T-helper 2 cell treated with Interferon-gamma antibody and Interleukin-4, amounts not matched to agents 5 μg/mL and 100 μg/mL, for 36 hours (primary cell): ENCODE measurements at regions not wholly inside any gene's neighbourhood (a gene's known extent, or its start where the extent isn't known, plus 50 kb on each side); places are given as distances from the start of the nearest gene placed in this dataset.

ENCODE experiments used
- DNase-seq: peaks from one replicate; pipeline ENCODE4 v3.0.0; 2021; ENCODE audit warnings: low spot score
- H3K27ac Mint-ChIP-seq: one replicate; pipeline ENCODE4 v1.8.0; 2021; ENCODE audit warnings: mild to moderate bottlenecking, mixed read lengths
- H3K27me3 Mint-ChIP-seq: one replicate; pipeline ENCODE4 v1.8.0; 2021; ENCODE audit warnings: low read depth, mixed read lengths
- H3K36me3 Mint-ChIP-seq: one replicate; pipeline ENCODE4 v1.8.0; 2021; ENCODE audit warnings: low read depth, mixed read lengths
- H3K4me1 Mint-ChIP-seq: one replicate; pipeline ENCODE4 v1.8.0; 2021; ENCODE audit warnings: low read depth, mixed read lengths
- H3K4me3 Mint-ChIP-seq: one replicate; pipeline ENCODE4 v1.8.0; 2022; ENCODE audit warnings: mild to moderate bottlenecking, moderate library complexity, mixed read lengths
- H3K9me3 Mint-ChIP-seq: one replicate; pipeline ENCODE4 v1.8.0; 2021; ENCODE audit warnings: mixed read lengths

- no peaks in the 10 kb centered on the region for H3K36me3 Mint-ChIP-seq
- no peaks in the 10 kb centered on the region for H3K4me1 Mint-ChIP-seq
- no peak overlapping the region for H3K27ac Mint-ChIP-seq
- H3K9me3 Mint-ChIP-seq: peaks cover 35% of the 10 kb centered on the region
- no peak for DNase-seq
- H3K27me3 Mint-ChIP-seq: no peaks in the 10 kb centered on the region
- no peak overlapping the region for H3K4me3 Mint-ChIP-seq
Measured at GRCh38 chr3:79910337-79910736, 142.5 kb upstream of the ROBO1 start.

DNA sequence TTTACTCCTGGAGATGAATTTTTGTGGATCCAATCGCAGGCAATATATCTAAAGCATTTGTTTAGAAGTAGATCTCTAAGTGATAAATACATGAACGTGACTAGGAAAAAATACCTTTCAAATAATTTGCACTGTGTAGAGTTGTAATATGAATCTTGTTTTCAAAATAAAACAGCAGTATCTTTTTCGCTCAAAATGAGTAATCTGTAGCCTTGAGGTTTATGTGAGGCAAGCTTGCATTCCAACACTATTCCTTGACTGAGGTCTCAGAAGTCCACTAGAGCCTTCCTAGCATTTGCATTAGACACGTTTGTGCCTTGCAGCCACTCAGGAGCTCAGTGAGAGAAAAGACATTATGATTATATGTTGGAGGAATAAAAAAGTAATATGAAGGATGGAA, 138.3 kb upstream of the ROBO1 start:
- Mint-ChIP-seq H3K27me3 (no peaks in the 10 kb centered on the region), H3K27ac (no peak overlapping the region), H3K36me3 (no peaks in the 10 kb centered on the region), H3K4me1 (no peaks in the 10 kb centered on the region), H3K4me3 (no peak overlapping the region), H3K9me3 (peaks cover 35% of the 10 kb centered on the region)
- no peak for DNase-seq

DNA sequence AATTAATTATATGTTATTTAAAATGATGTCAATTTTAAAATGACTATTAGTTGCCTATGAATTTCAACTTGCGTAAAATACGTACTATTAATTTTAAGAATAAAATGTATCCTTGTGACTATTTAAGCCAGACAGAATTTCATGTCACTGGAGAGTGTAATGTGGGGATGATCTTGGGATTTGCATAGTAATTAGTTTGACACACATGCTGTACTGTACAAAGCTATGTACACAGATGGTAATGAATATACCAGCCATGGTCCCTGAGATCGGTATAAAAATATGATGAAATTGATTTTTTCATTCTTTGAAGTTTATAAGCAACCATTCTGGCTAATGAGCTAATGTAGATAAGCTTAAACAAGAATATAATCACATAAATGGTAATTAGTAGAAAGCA, 134.4 kb upstream of the ROBO1 start:
- H3K4me3 Mint-ChIP-seq: no peak overlapping the region
- H3K27me3 Mint-ChIP-seq: no peaks in the 10 kb centered on the region
- no peaks in the 10 kb centered on the region for H3K36me3 Mint-ChIP-seq
- H3K27ac Mint-ChIP-seq: no peak overlapping the region
- DNase-seq: no peak
- no peaks in the 10 kb centered on the region for H3K4me1 Mint-ChIP-seq
- H3K9me3 Mint-ChIP-seq: peaks cover 31% of the 10 kb centered on the region

DNA sequence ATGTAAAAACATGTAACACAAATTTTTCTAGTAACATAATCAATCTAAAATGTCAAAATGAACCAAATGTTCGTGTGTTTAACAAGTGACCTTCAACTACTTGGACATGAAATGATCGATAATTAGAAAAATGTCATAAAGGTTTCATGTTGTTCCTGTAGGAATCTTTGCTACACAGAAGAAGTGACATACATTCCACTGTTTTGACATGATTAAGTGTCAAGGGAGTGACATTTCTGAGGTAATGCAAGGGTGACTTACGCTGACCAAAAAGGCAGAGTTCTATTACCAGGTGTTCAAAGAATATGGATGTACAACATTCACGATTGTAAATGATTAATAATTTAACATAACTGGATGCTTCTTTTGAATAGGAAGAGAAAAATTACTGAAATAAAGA, 131.1 kb upstream of the ROBO1 start:
- DNase-seq: no peak
- Mint-ChIP-seq H3K27ac (no peak overlapping the region), H3K4me3 (no peak overlapping the region), H3K27me3 (no peaks in the 10 kb centered on the region), H3K9me3 (peaks cover 13% of the 10 kb centered on the region), H3K4me1 (no peaks in the 10 kb centered on the region), H3K36me3 (no peaks in the 10 kb centered on the region)

GRCh38 chr3:79896086-79896485, 128.3 kb upstream of the ROBO1 start:
- no peaks in the 10 kb centered on the region for H3K27me3 Mint-ChIP-seq

DNA sequence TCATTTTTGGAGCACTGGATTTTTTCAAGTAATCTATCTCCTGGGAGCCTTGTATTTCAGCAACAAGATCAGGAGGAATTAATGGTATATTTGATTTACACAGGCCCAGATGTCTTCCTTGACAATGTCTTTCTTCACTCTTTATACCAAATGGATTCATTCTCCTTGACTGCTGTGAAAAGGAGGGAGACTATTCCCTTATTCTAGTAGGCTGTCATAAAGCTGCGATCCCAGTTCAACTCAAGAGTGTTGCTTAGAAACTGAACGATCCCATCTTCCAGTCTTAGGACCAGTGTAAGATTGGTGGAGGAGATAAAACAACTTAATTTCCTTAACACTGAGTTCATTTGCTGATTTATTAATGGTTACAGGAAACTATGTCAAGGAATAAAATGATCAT, 119.4 kb upstream of the ROBO1 start:
- Mint-ChIP-seq H3K4me1 (no peaks in the 10 kb centered on the region), H3K36me3 (no peaks in the 10 kb centered on the region), H3K4me3 (no peak overlapping the region), H3K27ac (no peak overlapping the region), H3K9me3 (peaks cover 21% of the 10 kb centered on the region), H3K27me3 (no peaks in the 10 kb centered on the region)
- DNase-seq: no peak

More at GRCh38 chr3:79896086-79896485, 128.3 kb upstream of the ROBO1 start:
- H3K4me1 Mint-ChIP-seq: no peaks in the 10 kb centered on the region
- H3K4me3 Mint-ChIP-seq: no peak overlapping the region
- peaks cover 8% of the 10 kb centered on the region for H3K9me3 Mint-ChIP-seq
- H3K36me3 Mint-ChIP-seq: no peaks in the 10 kb centered on the region
- H3K27ac Mint-ChIP-seq: no peak overlapping the region
- DNase-seq: no peak

- Mint-ChIP-seq H3K9me3 (peaks cover 23% of the 10 kb centered on the region), H3K27ac (no peak overlapping the region), H3K36me3 (no peaks in the 10 kb centered on the region), H3K27me3 (no peaks in the 10 kb centered on the region), H3K4me1 (no peaks in the 10 kb centered on the region), H3K4me3 (no peak overlapping the region)
- DNase-seq: no peak
Measured at GRCh38 chr3:79886204-79886603, 118.4 kb upstream of the ROBO1 start.

DNA sequence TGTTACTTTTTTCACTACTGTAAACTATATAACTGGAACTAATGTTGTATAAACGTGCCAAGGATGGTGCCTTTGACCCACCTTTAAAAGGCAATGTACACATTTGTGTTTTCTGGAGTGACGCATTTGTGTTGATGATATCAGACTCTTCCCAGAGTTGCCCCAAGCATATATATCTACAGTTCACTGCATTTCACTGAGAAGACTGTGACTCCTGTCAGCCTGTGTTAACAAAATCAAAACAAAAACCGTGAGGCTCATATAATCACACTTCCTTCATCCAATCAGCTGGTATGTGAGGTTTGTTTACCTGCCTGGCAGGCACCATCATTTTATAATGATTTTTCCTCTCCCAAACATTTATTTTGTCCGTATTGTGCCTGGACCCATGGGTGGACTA, 117.6 kb upstream of the ROBO1 start:
- no peak overlapping the region for H3K27ac Mint-ChIP-seq
- H3K9me3 Mint-ChIP-seq: peaks cover 29% of the 10 kb centered on the region
- H3K27me3 Mint-ChIP-seq: no peaks in the 10 kb centered on the region
- DNase-seq: no peak
- H3K4me3 Mint-ChIP-seq: no peak overlapping the region
- H3K36me3 Mint-ChIP-seq: no peaks in the 10 kb centered on the region
- no peaks in the 10 kb centered on the region for H3K4me1 Mint-ChIP-seq

- no peak overlapping the region for H3K4me3 Mint-ChIP-seq
- H3K27ac Mint-ChIP-seq: no peak overlapping the region
- no peaks in the 10 kb centered on the region for H3K27me3 Mint-ChIP-seq
- no peaks in the 10 kb centered on the region for H3K4me1 Mint-ChIP-seq
- no peaks in the 10 kb centered on the region for H3K36me3 Mint-ChIP-seq
- H3K9me3 Mint-ChIP-seq: peaks cover 20% of the 10 kb centered on the region
- no peak for DNase-seq
Measured at GRCh38 chr3:79884354-79884753, 116.6 kb upstream of the ROBO1 start.

DNA sequence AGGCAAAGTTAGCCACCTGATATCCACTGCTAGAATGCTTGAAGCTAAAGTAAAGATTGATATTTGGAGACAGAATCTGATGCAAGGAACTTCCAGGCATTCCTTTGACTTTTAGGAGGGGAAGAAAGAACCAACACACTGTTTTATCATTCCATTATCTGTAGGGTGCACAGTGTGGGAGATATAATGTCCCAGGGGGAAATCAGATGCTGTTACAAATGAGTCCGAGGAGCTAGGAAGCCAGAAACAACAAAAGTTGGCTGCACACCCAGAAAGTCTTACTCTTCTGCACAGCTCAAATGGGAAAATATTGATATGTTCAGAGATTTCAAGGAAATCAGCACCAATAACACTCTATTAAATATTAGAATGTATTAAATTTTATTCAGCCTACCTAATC, 113.6 kb upstream of the ROBO1 start:
- Mint-ChIP-seq H3K4me3 (no peak overlapping the region), H3K27me3 (no peaks in the 10 kb centered on the region), H3K4me1 (no peaks in the 10 kb centered on the region), H3K9me3 (peaks cover 37% of the 10 kb centered on the region), H3K27ac (no peak overlapping the region), H3K36me3 (no peaks in the 10 kb centered on the region)
- no peak for DNase-seq

GRCh38 chr3:79878708-79879107, 110.9 kb upstream of the ROBO1 start:
- H3K27me3 Mint-ChIP-seq: no peaks in the 10 kb centered on the region
- no peaks in the 10 kb centered on the region for H3K4me1 Mint-ChIP-seq
- no peak overlapping the region for H3K4me3 Mint-ChIP-seq
- no peak for DNase-seq
- no peaks in the 10 kb centered on the region for H3K36me3 Mint-ChIP-seq
- H3K27ac Mint-ChIP-seq: no peak overlapping the region
- peaks cover 37% of the 10 kb centered on the region for H3K9me3 Mint-ChIP-seq

DNA sequence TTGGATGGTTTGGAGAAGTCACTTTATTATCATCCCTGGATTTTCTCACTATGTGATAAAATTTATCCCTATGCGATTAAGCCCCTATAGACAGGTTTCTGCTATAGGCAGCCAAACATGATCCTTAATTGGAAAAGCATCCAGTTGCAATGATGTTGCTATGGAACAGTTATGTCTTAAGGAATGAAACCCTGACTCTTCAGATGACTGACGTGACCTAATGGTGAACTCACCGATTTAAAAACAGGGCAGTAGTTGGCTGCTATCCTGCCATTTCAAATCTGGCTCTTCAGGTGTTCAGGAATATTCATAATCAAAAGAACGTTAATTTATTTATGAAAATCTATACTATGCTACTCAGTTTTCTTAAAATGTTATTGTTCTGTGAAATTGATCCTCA, 106.8 kb upstream of the ROBO1 start:
- no peaks in the 10 kb centered on the region for H3K27me3 Mint-ChIP-seq

DNA sequence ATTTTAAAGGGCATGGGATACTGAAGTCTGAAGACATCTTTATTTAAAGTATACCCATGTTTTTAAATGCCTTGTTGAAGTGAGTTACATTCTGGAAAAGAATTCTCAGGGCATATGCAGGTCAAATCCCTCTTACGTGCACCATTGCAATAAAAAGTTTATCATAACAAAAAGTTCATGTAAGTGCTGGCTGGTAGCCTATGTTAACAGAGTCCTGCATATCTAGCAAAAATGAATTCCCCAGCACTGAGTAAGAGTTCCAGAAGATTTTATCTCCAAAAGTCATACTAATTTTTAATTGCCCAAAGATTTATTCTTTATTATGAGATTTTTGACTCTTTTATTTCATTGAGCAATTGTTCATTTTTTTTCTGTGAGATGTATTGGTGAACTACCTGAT, 104.7 kb upstream of the ROBO1 start:
- no peak overlapping the region for H3K4me3 Mint-ChIP-seq

More for the DNA sequence above, 106.8 kb upstream of the ROBO1 start:
- H3K36me3 Mint-ChIP-seq: no peaks in the 10 kb centered on the region
- H3K4me3 Mint-ChIP-seq: no peak overlapping the region
- no peaks in the 10 kb centered on the region for H3K4me1 Mint-ChIP-seq
- H3K27ac Mint-ChIP-seq: no peak overlapping the region
- DNase-seq: no peak
- H3K9me3 Mint-ChIP-seq: peaks cover 34% of the 10 kb centered on the region

GRCh38 chr3:79871656-79872055, 103.9 kb upstream of the ROBO1 start:
- no peak overlapping the region for H3K4me3 Mint-ChIP-seq
- H3K27me3 Mint-ChIP-seq: no peaks in the 10 kb centered on the region
- no peak for DNase-seq
- no peaks in the 10 kb centered on the region for H3K4me1 Mint-ChIP-seq
- H3K9me3 Mint-ChIP-seq: peaks cover 34% of the 10 kb centered on the region
- no peak overlapping the region for H3K27ac Mint-ChIP-seq
- H3K36me3 Mint-ChIP-seq: no peaks in the 10 kb centered on the region

More for the DNA sequence above, 104.7 kb upstream of the ROBO1 start:
- Mint-ChIP-seq H3K36me3 (no peaks in the 10 kb centered on the region), H3K9me3 (peaks cover 38% of the 10 kb centered on the region), H3K27me3 (no peaks in the 10 kb centered on the region), H3K27ac (no peak overlapping the region), H3K4me1 (no peaks in the 10 kb centered on the region)
- no peak for DNase-seq

DNA sequence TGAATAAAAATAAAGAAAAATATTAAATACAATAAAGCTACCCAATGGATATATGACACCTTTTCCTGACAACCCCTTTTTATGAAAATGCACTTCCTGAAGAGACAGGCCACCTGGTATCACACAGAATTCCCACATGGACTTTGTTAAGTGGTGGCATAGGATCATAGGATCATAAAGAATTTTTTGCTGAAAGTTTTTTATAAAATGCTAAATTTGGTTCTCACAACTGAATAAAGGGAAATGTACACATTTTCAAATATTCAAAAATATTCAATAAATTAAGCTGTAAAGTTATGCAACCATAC, 102.5 kb upstream of the ROBO1 start:
- H3K9me3 Mint-ChIP-seq: peaks cover 35% of the 10 kb centered on the region
- no peak for DNase-seq
- H3K27me3 Mint-ChIP-seq: no peaks in the 10 kb centered on the region
- H3K27ac Mint-ChIP-seq: no peak overlapping the region
- H3K4me3 Mint-ChIP-seq: no peak overlapping the region
- no peaks in the 10 kb centered on the region for H3K36me3 Mint-ChIP-seq
- H3K4me1 Mint-ChIP-seq: no peaks in the 10 kb centered on the region
